PC-9 (cell line): ENCODE measurements at regions not wholly inside any gene's neighbourhood (a gene's known extent, or its start where the extent isn't known, plus 50 kb on each side); places are given as distances from the start of the nearest gene placed in this dataset.

Source experiments
- BruUV-seq: library from RNA; stranded (reverse); fragments of 400-500 nt; replicated peaks from 2 replicates; lab custom pipeline; 2021; lab: Mats Ljungman, UMichigan
- CTCF ChIA-PET: fragments of 300-600 bp; sonication (Branson Sonifier 250); formaldehyde crosslinking; loops from one replicate; lab custom pipeline; 2022; ENCODE audit warnings: antibody characterized with exemption; lab: Charles Lee
- POLR2A ChIA-PET: fragments of 300-600 bp; sonication (Branson Sonifier 250); formaldehyde crosslinking; loops from one replicate; lab custom pipeline; 2022; ENCODE audit warnings: antibody characterized with exemption; ENCODE audit not compliant: unreplicated experiment; lab: Charles Lee
- DNase-seq, 2 experiments: peaks; one replicate each; pipeline versions ENCODE4 v3.0.0 to v3.0.0-alpha.2; 2015 to 2022; ENCODE audit warnings: mixed read lengths in 1 of 2
- H2AFZ ChIP-seq: fragments of 200-600 bp; sonication (generic); 2 replicates; pipeline ENCODE4 v1.8.1; 2017; ENCODE audit warnings: antibody characterized with exemption
- H3F3A ChIP-seq: fragments of 200-600 bp; sonication (generic); 2 replicates; pipeline ENCODE4 v1.8.1; 2017; ENCODE audit warnings: antibody characterized with exemption, mild to moderate bottlenecking, low read depth; ENCODE audit not compliant: insufficient read depth
- H3K27ac ChIP-seq: fragments of 200-600 bp; sonication (generic); 2 replicates; pipeline ENCODE4 v1.6.1; 2016; ENCODE audit warnings: mixed run types
- H3K27me3 ChIP-seq: fragments of 200-600 bp; sonication (generic); 2 replicates; pipeline ENCODE4 v1.6.1; 2016; ENCODE audit warnings: low read depth, mixed run types; ENCODE audit not compliant: insufficient read depth
- H3K36me3 ChIP-seq: fragments of 200-600 bp; sonication (generic); 2 replicates; pipeline ENCODE4 v1.6.1; 2016; ENCODE audit warnings: low read depth, mixed run types
- H3K4me1 ChIP-seq: fragments of 200-600 bp; sonication (generic); replicated peaks from 2 replicates; pipeline ENCODE4 v1.6.1; 2016; ENCODE audit warnings: mixed run types; ENCODE audit not compliant: insufficient read depth
- H3K4me2 ChIP-seq: fragments of 200-600 bp; sonication (generic); 2 replicates; pipeline ENCODE4 v1.6.1; 2017; ENCODE audit warnings: mixed run types
- H3K4me3 ChIP-seq: fragments of 200-600 bp; sonication (generic); 2 replicates; pipeline ENCODE4 v1.6.1; 2016; ENCODE audit warnings: mixed run types
- H3K79me2 ChIP-seq: fragments of 200-600 bp; sonication (generic); 2 replicates; pipeline ENCODE4 v1.6.1; 2017; ENCODE audit warnings: low read depth, mixed run types
- H3K9me2 ChIP-seq: fragments of 200-600 bp; sonication (generic); 2 replicates; pipeline ENCODE4 v1.8.1; 2017; ENCODE audit warnings: mild to moderate bottlenecking; ENCODE audit not compliant: insufficient read depth
- H3K9me3 ChIP-seq: fragments of 200-600 bp; sonication (generic); 2 replicates; pipeline ENCODE4 v1.8.1; 2016; ENCODE audit warnings: low read depth; ENCODE audit not compliant: insufficient read depth
- H4K20me1 ChIP-seq: fragments of 200-600 bp; sonication (generic); 2 replicates; pipeline ENCODE4 v1.8.1; 2017; ENCODE audit not compliant: insufficient read depth
- EZH2 ChIP-seq: fragments of 200-600 bp; sonication (generic); IDR thresholded peaks from 2 replicates; pipeline ENCODE4 v1.8.0; 2017; ENCODE audit warnings: antibody characterized with exemption, low read depth
- intact Hi-C: fragments of 100-400 bp; cut with micrococcal nuclease; formaldehyde crosslinking; loops from one replicate; pipeline ENCODE4 v1.10.0; 2022; ENCODE audit not compliant: unreplicated experiment
- TF ChIP-seq, protein P1 (sequence below): fragments of 200-600 bp; sonication (generic); conservative IDR thresholded peaks from 2 replicates; pipeline ENCODE4 v1.6.1; 2017; ENCODE audit warnings: mixed run types, antibody characterized with exemption, mild to moderate bottlenecking, moderate library complexity

DNA sequence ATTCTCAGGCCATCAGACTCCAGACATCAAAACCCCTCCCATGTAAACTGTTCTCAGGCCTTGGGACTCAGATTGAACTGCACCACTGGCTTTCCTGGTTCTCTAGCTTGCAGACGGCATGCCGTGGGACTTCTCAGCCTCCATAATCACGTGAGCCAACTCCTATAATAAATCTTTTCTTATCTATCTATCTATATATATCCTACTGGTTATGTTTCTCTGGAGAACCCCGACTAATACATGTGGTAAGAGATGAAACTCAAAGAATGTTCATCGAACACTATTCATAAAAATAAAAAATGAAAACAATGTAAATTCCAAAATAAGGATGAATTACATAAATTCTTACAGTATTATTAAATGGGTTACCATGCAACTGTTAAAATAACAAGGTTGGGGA lies 84.5 kb upstream of the NTRK3 start:
- H3K9me2 ChIP-seq, result no peaks in the 10 kb centered on the region
- no peak overlapping the region for H2AFZ ChIP-seq
- H3F3A ChIP-seq, result no peaks in the 10 kb centered on the region
- CTCF ChIA-PET, result no interaction called here
- no peaks in the 10 kb centered on the region for H3K36me3 ChIP-seq
- no TSS peak for BruUV-seq
- no peak for TF ChIP-seq EZH2
- TF ChIP-seq, protein P1, sequence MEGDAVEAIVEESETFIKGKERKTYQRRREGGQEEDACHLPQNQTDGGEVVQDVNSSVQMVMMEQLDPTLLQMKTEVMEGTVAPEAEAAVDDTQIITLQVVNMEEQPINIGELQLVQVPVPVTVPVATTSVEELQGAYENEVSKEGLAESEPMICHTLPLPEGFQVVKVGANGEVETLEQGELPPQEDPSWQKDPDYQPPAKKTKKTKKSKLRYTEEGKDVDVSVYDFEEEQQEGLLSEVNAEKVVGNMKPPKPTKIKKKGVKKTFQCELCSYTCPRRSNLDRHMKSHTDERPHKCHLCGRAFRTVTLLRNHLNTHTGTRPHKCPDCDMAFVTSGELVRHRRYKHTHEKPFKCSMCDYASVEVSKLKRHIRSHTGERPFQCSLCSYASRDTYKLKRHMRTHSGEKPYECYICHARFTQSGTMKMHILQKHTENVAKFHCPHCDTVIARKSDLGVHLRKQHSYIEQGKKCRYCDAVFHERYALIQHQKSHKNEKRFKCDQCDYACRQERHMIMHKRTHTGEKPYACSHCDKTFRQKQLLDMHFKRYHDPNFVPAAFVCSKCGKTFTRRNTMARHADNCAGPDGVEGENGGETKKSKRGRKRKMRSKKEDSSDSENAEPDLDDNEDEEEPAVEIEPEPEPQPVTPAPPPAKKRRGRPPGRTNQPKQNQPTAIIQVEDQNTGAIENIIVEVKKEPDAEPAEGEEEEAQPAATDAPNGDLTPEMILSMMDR, result no peak
- no peaks in the 10 kb centered on the region for H3K79me2 ChIP-seq
- H3K4me1 ChIP-seq, result no peaks in the 10 kb centered on the region
- no peaks in the 10 kb centered on the region for H4K20me1 ChIP-seq
- intact Hi-C loops, result no loop called here
- H3K9me3 ChIP-seq, result no peaks in the 10 kb centered on the region
- POLR2A ChIA-PET, result no interaction called here
- H3K27me3 ChIP-seq, result peaks cover 2% of the 10 kb centered on the region; the same call in 1 of the 2 replicates
- H3K27ac ChIP-seq, result no peak overlapping the region
- no peak for DNase-seq
- H3K4me2 ChIP-seq, result no peak overlapping the region
- H3K4me3 ChIP-seq, result no peak overlapping the region

DNA sequence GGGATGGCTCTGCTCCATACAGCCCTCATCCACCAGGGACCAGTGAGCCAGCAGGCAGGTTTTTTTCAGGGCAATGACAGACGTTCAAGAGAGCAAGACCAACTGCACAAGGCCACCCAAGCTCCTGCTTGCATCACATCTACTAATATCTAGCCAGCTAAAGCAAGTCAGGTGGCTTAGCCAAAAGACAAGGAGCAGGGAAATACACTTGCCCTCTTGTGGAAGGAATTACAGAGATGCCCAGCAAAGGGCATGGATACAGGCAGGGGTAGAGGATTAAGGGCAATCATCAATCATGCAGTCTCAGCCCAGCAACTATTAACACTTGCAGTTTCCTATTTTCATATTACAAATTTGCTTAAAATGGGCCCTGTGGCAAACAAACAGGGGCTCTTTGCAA lies 81.5 kb upstream of the NTRK3 start:
- Histone ChIP-seq H4K20me1 (no peaks in the 10 kb centered on the region), H3K36me3 (no peaks in the 10 kb centered on the region), H3F3A (no peaks in the 10 kb centered on the region), H3K79me2 (no peaks in the 10 kb centered on the region), H3K9me2 (no peaks in the 10 kb centered on the region), H2AFZ (no peak overlapping the region), H3K27me3 (peaks cover 3% of the 10 kb centered on the region; the same call in 1 of the 2 replicates), H3K27ac (no peak overlapping the region), H3K4me3 (no peak overlapping the region), H3K4me2 (no peak overlapping the region), H3K9me3 (no peaks in the 10 kb centered on the region), H3K4me1 (no peaks in the 10 kb centered on the region)
- DNase-seq, result no peak
- BruUV-seq, result no TSS peak
- CTCF ChIA-PET, result no interaction called here
- TF ChIP-seq, protein P1, result no peak
- TF ChIP-seq EZH2, result no peak
- intact Hi-C loops, result no loop called here
- POLR2A ChIA-PET, result no interaction called here

DNA sequence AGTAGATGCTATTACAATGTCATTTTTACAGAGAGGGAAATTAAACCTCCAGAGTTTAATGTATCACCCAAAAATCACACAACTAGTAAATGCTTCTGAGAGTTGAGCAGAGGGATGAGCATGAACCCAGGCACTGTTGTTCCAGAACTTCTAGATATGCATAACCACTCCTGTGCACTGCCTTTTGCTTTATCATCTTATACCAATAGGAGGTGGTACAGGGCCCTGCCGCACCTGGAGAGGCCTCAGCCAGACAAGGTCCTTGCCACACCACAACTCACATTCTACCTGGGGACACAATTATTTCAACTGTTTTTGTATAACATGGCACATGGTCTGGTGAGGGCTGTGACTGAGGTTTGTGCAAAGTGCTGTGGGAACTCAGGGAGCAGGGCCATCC lies 78.5 kb upstream of the NTRK3 start:
- Histone ChIP-seq H3K79me2 (no peaks in the 10 kb centered on the region), H3K9me2 (no peaks in the 10 kb centered on the region), H3K27me3 (peaks cover 13% of the 10 kb centered on the region), H3K4me3 (no peak overlapping the region), H3K27ac (no peak overlapping the region), H3F3A (no peaks in the 10 kb centered on the region), H3K36me3 (no peaks in the 10 kb centered on the region), H4K20me1 (no peaks in the 10 kb centered on the region), H2AFZ (no peak overlapping the region), H3K9me3 (no peaks in the 10 kb centered on the region), H3K4me2 (no peak overlapping the region), H3K4me1 (no peaks in the 10 kb centered on the region)
- intact Hi-C loops, result no loop called here
- BruUV-seq, result no TSS peak
- no peak for DNase-seq
- no peak for TF ChIP-seq EZH2
- TF ChIP-seq, protein P1, result no peak
- ChIA-PET CTCF (no interaction called here), POLR2A (no interaction called here)
